ENCODE measurements at regions not wholly inside any gene's neighbourhood (a gene's known extent, or its start where the extent isn't known, plus 50 kb on each side); places are given as distances from the start of the nearest gene placed in this dataset. TPM values are rescaled to one million over a fixed set of nuclear protein-coding genes. Genes with fewer than 3 reads are reported as not detected.

GRCh38 chr3:118842147-118842863, 192.3 kb downstream of the IGSF11 start:
- no TSS peak for BruUV-seq (replicated peaks)
- no peak for DNase-seq
- H3K9me3 Mint-ChIP-seq (ENCODE audit: low read depth, unreplicated experiment): no peaks in the 10 kb centered on the region
- H3K27ac Mint-ChIP-seq (ENCODE audit: unreplicated experiment): no peak overlapping the region
- no peaks in the 10 kb centered on the region for H3K27me3 Mint-ChIP-seq (ENCODE audit: unreplicated experiment)
- TF ChIP-seq CTCF (IDR thresholded peaks at IDR 0.05; ENCODE audit: unreplicated experiment): no peak
- no peak overlapping the region for H3K4me3 Mint-ChIP-seq (ENCODE audit: low read depth, unreplicated experiment)
- no peaks in the 10 kb centered on the region for H3K36me3 Mint-ChIP-seq (ENCODE audit: insufficient read depth, unreplicated experiment)
- CTCF ChIA-PET: no interaction called here
- intact Hi-C loops (cut with micrococcal nuclease; ENCODE audit: unreplicated experiment): no loop called here
- H3K4me1 Mint-ChIP-seq (ENCODE audit: low read depth, unreplicated experiment): no peaks in the 10 kb centered on the region

GRCh38 chr3:118846176-118846575, 188.5 kb downstream of the IGSF11 start:
- no peaks in the 10 kb centered on the region for H3K9me3 Mint-ChIP-seq (ENCODE audit: low read depth, unreplicated experiment)
- intact Hi-C loops (cut with micrococcal nuclease; ENCODE audit: unreplicated experiment): no loop called here
- H3K27me3 Mint-ChIP-seq (ENCODE audit: unreplicated experiment): no peaks in the 10 kb centered on the region
- BruUV-seq (replicated peaks): no TSS peak
- TF ChIP-seq CTCF (IDR thresholded peaks at IDR 0.05; ENCODE audit: unreplicated experiment): no peak
- H3K36me3 Mint-ChIP-seq (ENCODE audit: insufficient read depth, unreplicated experiment): no peaks in the 10 kb centered on the region
- no peak for DNase-seq
- no peak overlapping the region for H3K4me3 Mint-ChIP-seq (ENCODE audit: low read depth, unreplicated experiment)
- H3K27ac Mint-ChIP-seq (ENCODE audit: unreplicated experiment): no peak overlapping the region
- no peaks in the 10 kb centered on the region for H3K4me1 Mint-ChIP-seq (ENCODE audit: low read depth, unreplicated experiment)
- CTCF ChIA-PET: no interaction called here

Small RNA genes in the stretch of these regions (microRNA-seq; reads per million reads assigned to microRNA genes)
- not detected for gene MIR4447
